SH-SY5Y (cell line): ENCODE measurements at regions not wholly inside any gene's neighbourhood (a gene's known extent, or its start where the extent isn't known, plus 50 kb on each side); places are given as distances from the start of the nearest gene placed in this dataset.

Experiments
- GATA2 ChIP-seq: IDR thresholded peaks from 2 replicates; pipeline ENCODE4 v1.6.1; 2011; ENCODE audit warnings: mild to moderate bottlenecking, low read depth, low read length
- GATA3 ChIP-seq: IDR thresholded peaks from 2 replicates; pipeline ENCODE4 v1.6.1; 2011; ENCODE audit warnings: low read depth, mild to moderate bottlenecking, low read length, moderate library complexity

GRCh38 chr3:13201851-13202250 lies 128.6 kb upstream of the IQSEC1 start:
- TF ChIP-seq GATA2 (no peak), GATA3 (no peak)

GRCh38 chr3:13200946-13201345 lies 127.7 kb upstream of the IQSEC1 start:
- no peak for TF ChIP-seq GATA2
- no peak for TF ChIP-seq GATA3

GRCh38 chr3:13200465-13200864 lies 127.2 kb upstream of the IQSEC1 start:
- TF ChIP-seq GATA2 (no peak), GATA3 (no peak)

- no peak for TF ChIP-seq GATA3
- TF ChIP-seq GATA2 = no peak
Measured at GRCh38 chr3:13199899-13200451, 126.7 kb upstream of the IQSEC1 start.

- TF ChIP-seq GATA3 (no peak), GATA2 (no peak)
Measured at GRCh38 chr3:13199006-13199776, 126.0 kb upstream of the IQSEC1 start.

GRCh38 chr3:13198264-13198879 lies 125.1 kb upstream of the IQSEC1 start:
- no peak for TF ChIP-seq GATA3
- no peak for TF ChIP-seq GATA2

- no peak for TF ChIP-seq GATA3
- TF ChIP-seq GATA2 = no peak
Measured at GRCh38 chr3:13197795-13198194, 124.6 kb upstream of the IQSEC1 start.

- TF ChIP-seq GATA3 (no peak), GATA2 (no peak)
Measured at GRCh38 chr3:13197281-13197680, 124.1 kb upstream of the IQSEC1 start.

GRCh38 chr3:13195374-13195773 lies 122.1 kb upstream of the IQSEC1 start:
- TF ChIP-seq GATA3 = no peak
- no peak for TF ChIP-seq GATA2

GRCh38 chr3:13194285-13195209 lies 121.3 kb upstream of the IQSEC1 start:
- no peak for TF ChIP-seq GATA3
- no peak for TF ChIP-seq GATA2

- TF ChIP-seq GATA3 = no peak
- TF ChIP-seq GATA2 = no peak
Measured at GRCh38 chr3:13193320-13194284, 120.4 kb upstream of the IQSEC1 start.

GRCh38 chr3:13192471-13193213 lies 119.4 kb upstream of the IQSEC1 start:
- TF ChIP-seq GATA2 = no peak
- TF ChIP-seq GATA3 = no peak
